ENCODE measurements at regions not wholly inside any gene's neighbourhood (a gene's known extent, or its start where the extent isn't known, plus 50 kb on each side); places are given as distances from the start of the nearest gene placed in this dataset.
"Not testable (repeated sequence)": the region's sequence is repeated elsewhere in the genome, so short reads cannot be mapped to it uniquely, and the experiment has no call there.

- no peak for DNase-seq (ENCODE audit: low read depth)
These were observed 50.8 kb upstream of the BOD1L1 start for GRCh38 chr4:13678186-13678924.

DNA sequence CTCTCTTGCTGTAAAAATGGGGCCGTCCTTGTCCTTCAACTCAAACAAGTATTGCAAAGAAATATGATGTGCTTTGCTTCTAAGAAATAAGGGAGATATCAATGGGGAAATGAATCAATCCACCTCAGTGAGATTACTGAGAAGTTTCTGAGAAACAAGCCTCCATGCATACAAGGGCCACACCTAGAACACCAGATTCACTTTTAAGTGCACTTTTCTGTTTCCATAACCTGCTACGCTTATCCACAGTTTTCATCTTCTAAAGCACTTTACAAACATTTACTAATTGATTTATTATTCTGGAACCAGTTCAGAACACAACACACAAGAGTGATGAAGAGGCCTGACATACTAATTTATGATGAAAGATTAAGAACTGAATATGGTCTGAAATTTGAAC, 54.0 kb upstream of the BOD1L1 start:
- no peak for DNase-seq (ENCODE audit: low read depth)

- no peak for DNase-seq (ENCODE audit: low read depth)
These were observed 66.7 kb upstream of the BOD1L1 start for GRCh38 chr4:13694256-13694655.

DNA sequence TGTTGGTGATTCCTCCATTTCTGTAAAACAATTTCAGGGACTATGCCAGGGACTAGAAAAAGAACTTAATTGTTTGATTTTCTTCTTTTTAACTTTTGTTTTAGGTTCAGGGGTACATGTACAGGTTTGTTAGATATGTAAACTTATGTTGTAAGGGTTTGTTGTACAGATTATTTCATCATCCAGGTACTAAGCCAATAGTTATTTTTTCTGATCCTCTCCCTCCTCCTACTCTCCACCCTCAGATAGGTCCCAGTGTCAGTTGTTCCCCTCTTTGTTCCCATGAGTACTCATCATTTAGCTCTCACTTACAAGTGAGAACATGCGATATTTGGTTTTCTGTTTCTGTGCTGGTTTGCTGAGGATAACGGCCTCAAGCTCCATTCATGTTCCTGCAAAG, 70.8 kb upstream of the BOD1L1 start:
- DNase-seq (ENCODE audit: low read depth), result no peak

DNA sequence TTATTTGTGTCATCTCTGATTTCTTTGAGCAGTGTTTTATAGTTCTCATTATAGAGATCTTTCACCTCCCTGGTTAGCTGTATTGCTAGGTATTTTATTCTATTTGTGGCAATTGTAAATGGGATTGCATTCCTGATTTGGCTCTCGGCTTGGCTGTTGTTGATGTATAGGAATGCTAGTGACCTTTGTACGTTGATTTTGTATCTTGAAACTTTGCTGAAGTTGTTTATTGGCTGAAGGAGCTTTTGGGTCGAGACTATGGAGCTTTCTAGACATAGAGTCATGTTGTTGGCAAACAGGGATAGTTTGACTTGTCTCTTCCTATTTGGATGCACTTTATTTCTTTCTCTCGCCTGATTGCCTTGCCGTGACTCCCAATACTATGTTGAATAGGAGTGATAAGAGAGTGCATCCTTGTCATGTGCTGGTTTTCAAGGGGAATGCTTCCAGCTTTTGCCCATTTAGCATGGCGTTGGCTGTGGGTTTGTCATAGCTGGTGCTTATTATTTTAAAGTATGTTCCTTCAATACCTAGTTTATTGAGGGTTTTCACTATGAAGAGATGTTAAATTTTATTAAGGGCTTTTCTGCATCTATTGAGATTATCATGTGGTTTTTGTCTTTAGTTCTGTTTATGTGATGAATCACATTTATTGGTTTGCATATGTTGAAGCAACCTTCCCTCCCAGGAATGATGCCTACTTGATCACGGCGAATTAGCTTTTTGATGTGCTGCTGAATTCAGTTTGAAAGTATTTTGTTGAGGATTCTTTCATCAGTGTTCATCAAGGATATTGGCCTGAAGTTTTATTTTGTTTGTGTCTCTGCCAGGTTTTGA, 72.7 kb upstream of the BOD1L1 start:
- peak; percentile 74 for DNase-seq (ENCODE audit: low read depth)

DNA sequence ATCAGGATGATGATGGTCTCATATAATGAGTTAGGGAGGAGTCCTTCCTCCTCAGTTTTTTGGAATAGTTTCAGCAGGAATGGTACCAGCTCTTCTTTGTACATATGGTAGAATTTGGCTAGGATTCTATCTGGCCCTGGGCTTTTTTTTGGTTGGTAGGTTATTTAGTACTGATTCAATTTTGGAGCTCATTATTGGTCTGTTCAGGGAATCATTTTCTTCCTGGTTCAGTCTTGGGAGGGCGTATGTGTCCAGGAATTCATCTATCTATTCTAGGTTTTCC, 73.3 kb upstream of the BOD1L1 start:
- DNase-seq (ENCODE audit: low read depth), result not testable (repeated sequence)

- DNase-seq (ENCODE audit: low read depth), result peak; percentile 29
These were observed 74.5 kb upstream of the BOD1L1 start for GRCh38 chr4:13701937-13702446.

DNA sequence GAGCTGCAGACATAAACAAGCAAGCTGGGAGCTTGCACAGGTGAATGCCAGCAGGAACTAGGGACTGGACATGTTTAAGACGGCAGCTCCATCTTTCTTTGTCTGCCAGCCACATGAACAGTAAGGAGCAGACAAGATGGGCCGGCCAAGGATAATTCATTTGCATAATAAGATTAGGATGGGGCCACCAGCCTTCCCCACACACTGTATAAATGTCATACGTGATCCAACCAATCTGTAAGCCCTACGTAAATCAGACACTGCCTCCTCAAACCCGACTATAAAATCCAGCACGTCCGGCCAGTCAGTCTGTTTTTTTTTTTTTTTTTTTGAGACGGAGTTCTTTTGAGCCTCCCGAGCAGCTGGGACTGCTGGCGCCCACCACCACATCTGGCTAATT, 75.6 kb upstream of the BOD1L1 start:
- no peak for DNase-seq (ENCODE audit: low read depth)

GRCh38 chr4:13704035-13704434, 76.5 kb upstream of the BOD1L1 start:
- DNase-seq (ENCODE audit: low read depth), result no peak

DNA sequence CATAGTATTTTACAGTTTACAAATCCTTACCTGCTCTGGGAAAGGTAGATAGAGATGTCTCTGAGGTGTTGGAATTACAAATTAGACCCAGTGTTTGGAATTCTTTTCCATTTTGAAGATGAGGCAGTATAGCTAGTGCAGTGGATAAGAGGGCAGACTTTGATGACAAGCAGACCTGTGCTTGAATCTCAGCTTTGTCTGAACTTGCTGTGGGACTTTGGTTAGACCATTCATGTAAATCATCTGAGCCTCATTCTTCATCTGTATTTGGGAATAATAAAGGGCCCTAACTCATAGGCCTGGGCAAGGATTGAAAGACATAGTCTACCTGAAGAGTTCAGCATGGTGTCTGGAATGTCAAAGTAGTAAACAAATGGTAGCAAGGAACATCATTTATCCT, 77.2 kb upstream of the BOD1L1 start:
- no peak for DNase-seq (ENCODE audit: low read depth)

- DNase-seq (ENCODE audit: low read depth), result no peak
These were observed 78.1 kb upstream of the BOD1L1 start for GRCh38 chr4:13705521-13706041.

GRCh38 chr4:13706120-13706519, 78.6 kb upstream of the BOD1L1 start:
- no peak for DNase-seq (ENCODE audit: low read depth)

GRCh38 chr4:13706716-13707115, 79.2 kb upstream of the BOD1L1 start:
- no peak for DNase-seq (ENCODE audit: low read depth)

DNA sequence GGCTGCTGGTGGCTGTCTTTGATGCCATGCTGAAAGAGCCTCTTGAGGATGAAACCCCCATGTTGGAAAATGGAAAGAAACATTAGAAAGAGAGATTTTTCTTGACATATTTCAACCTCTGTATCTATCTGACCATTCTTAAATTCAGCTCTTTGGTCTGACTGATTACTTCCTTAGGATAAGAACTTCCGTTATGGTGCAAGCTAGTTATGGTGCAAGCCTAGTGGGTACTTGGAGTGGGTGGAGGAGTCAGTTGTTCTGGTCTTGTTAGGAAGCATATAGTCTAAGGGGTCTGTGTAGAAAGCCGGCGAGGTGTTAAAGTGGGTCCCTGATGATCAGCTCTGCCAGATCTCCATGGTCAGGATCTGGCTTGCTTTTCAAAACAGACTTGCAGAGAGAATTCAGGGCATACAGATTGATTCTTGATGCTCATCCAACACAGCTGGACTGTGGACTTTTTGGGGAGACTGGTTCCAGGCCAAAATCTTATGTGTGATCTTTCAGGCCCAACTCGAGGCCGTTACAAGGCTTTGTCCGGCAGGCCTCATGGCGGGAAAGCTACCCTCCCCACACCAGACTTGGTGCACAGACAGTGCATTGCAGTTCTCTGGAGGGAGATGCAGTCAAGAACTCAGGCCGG, 82.8 kb upstream of the BOD1L1 start:
- no peak for DNase-seq (ENCODE audit: low read depth)

- DNase-seq (ENCODE audit: low read depth), result no peak
These were observed 83.8 kb upstream of the BOD1L1 start for GRCh38 chr4:13711233-13711785.

GRCh38 chr4:13721894-13722293, 94.4 kb upstream of the BOD1L1 start:
- DNase-seq (ENCODE audit: low read depth), result no peak

DNA sequence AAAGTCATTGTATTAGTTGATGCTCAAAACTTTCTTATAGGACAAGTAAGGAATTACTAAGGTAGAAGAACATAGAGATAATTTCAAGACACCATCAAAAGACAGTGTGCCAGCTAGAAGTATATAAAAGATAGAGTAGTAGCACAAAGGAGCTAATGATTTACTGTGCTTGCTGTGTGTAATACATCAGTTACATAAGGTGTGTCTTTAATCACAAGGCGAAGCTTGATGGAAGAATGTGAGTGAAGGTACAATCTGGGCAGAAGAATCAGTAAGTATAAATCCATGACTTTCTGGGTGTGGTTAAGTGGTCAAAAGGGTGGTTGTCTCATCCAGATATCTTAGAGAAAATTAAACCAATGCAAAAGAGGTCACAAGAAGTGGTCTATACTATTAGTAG, 95.1 kb upstream of the BOD1L1 start:
- no peak for DNase-seq (ENCODE audit: low read depth)

DNA sequence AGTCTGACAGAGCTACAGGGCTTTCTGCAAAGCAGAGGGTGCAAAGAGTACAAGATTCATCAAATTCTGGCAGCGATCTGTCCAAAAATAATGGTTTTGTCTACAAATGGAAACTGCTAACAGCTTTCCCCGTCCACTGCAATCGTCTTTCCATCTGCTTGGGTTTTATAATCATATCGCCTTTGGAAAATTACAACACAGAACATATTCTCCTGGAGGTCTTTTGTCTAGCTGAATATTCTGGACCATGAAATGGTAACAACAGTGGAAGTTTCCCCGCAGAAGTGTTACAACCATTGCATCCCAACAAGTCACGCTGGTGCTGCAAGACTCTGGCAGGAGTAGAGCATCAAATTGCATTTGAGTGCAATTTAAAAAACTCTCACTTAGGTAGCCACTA, 101.2 kb upstream of the BOD1L1 start:
- DNase-seq (ENCODE audit: low read depth), result no peak

- DNase-seq (ENCODE audit: low read depth), result no peak
These were observed 103.5 kb upstream of the BOD1L1 start for GRCh38 chr4:13731019-13731418.

GRCh38 chr4:13733817-13734216, 106.3 kb upstream of the BOD1L1 start:
- DNase-seq (ENCODE audit: low read depth), result no peak

DNA sequence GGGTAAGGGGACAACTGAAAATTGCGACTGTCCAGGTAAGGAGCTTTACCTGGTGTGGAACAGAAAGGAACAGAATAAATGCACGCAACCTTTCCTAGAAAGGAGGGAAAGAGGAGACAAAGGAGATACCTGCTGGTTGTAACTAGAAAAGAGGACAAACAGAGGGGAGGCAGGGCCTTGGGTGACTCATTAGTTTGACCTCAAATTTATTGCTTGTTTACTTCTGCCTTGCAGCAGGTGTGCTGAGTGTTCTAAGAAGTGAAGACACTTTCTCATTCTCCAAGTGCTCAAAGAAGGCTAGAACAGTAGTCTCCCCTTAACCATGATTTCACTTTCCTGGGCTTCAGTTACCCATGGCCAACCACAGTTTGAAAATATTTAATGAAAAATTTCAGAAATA, 123.1 kb upstream of the BOD1L1 start:
- no peak for DNase-seq (ENCODE audit: low read depth)

DNA sequence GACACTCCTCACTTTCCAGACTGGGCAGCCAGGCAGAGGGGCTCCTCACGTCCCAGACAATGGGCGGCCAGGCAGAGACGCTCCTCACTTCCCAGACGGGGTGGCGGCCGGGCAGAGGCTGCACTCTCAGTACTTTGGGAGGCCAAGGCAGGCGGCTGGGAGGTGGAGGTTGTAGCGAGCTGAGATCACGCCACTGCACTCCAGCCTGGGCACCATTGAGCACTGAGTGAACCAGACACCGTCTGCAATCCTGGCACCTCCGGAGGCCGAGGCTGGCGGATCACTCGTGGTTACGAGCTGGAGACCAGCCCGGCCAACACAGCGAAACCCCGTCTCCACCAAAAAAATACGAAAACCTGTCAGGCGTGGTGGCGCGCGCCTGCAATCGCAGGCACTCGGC, 134.1 kb upstream of the BOD1L1 start:
- DNase-seq (ENCODE audit: low read depth), result not testable (repeated sequence)

- no peak for DNase-seq (ENCODE audit: low read depth)
These were observed 134.6 kb upstream of the BOD1L1 start for GRCh38 chr4:13762130-13762529.

Measured in stromal cell of bone marrow (primary cell).